GM12878 (cell line): ENCODE measurements at regions not wholly inside any gene's neighbourhood (a gene's known extent, or its start where the extent isn't known, plus 50 kb on each side); places are given as distances from the start of the nearest gene placed in this dataset.

Experiments
- ATAC-seq: fragments of 200-7000 bp; cut with Tn5 transposase; 3 replicates; pipeline ENCODE4 v1.9.1; 2020; ENCODE audit warnings: mild to moderate bottlenecking, moderate library complexity
- BruUV-seq: library from RNA; stranded (reverse); fragments of 400-500 nt; replicated peaks from 2 replicates; lab custom pipeline; 2021; lab: Mats Ljungman, UMichigan
- CTCF ChIA-PET: fragments of 300-600 bp; sonication (Branson Sonifier 250); formaldehyde crosslinking; extraction: SDS; loops from one replicate; lab custom pipeline; 2021; ENCODE audit warnings: inconsistent platforms; lab: Yijun Ruan, JAX
- POLR2A ChIA-PET: fragments of 350-600 bp; formaldehyde crosslinking; extraction: SDS; loops from one replicate; lab custom pipeline; 2021; ENCODE audit warnings: inconsistent platforms; lab: Charles Lee
- RAD21 ChIA-PET: fragments of 300-600 bp; sonication (Branson Sonifier 250); formaldehyde crosslinking; loops from one replicate; lab custom pipeline; 2023; ENCODE audit warnings: antibody characterized with exemption; ENCODE audit not compliant: unreplicated experiment; lab: Charles Lee
- SMC1A ChIA-PET: fragments of 300-600 bp; sonication (Branson Sonifier 250); formaldehyde crosslinking; loops from one replicate; lab custom pipeline; 2023; ENCODE audit not compliant: unreplicated experiment, uncharacterized antibody; lab: Charles Lee
- DNase-seq: peaks from one replicate; pipeline ENCODE4 v3.0.0-alpha.2; 2011; ENCODE audit warnings: low read depth, low spot score
- FAIRE-seq: peaks from 3 replicates; lab custom pipeline; 2011; peaks lifted over from hg19 to GRCh38; lab: Jason Lieb, UNC
- H2AFZ ChIP-seq: 2 replicates; pipeline ENCODE4 v1.6.0; 2011; ENCODE audit warnings: low read depth, low read length, control low read depth; ENCODE audit not compliant: control insufficient read depth
- H3K27ac ChIP-seq: 2 replicates; pipeline ENCODE4 v1.5.1; 2011; ENCODE audit warnings: control low read depth; ENCODE audit not compliant: control insufficient read depth, insufficient read depth
- H3K27me3 ChIP-seq, 2 experiments: replicated peaks in 1 of 2; 2 replicates each; pipeline versions ENCODE4 v1.6.0 to v1.6.1; 2011; ENCODE audit warnings: low read length in 1 of 2; ENCODE audit not compliant: control insufficient read depth in 2 of 2, insufficient read depth in 2 of 2
- H3K36me3 ChIP-seq, 2 experiments: 2 replicates each; pipeline ENCODE4 v1.5.1; 2011; ENCODE audit warnings: low read length in 1 of 2; ENCODE audit not compliant: control insufficient read depth in 2 of 2, insufficient read depth in 2 of 2
- H3K4me1 ChIP-seq: 2 replicates; pipeline ENCODE4 v1.6.1; 2011; ENCODE audit warnings: mild to moderate bottlenecking, low read length, moderate library complexity, mixed read lengths; ENCODE audit not compliant: control insufficient read depth, insufficient read depth
- H3K4me2 ChIP-seq: 2 replicates; pipeline ENCODE4 v1.6.0; 2011; ENCODE audit warnings: control low read depth; ENCODE audit not compliant: control insufficient read depth, insufficient read depth
- H3K4me3 ChIP-seq: fragments of 200-600 bp; sonication (generic); 2 replicates; pipeline ENCODE4 v1.5.1; 2016
- H3K79me2 ChIP-seq: 2 replicates; pipeline ENCODE4 v1.6.0; 2011; ENCODE audit warnings: low read length; ENCODE audit not compliant: control insufficient read depth, insufficient read depth
- H3K9ac ChIP-seq: 2 replicates; pipeline ENCODE4 v1.8.0; 2011; ENCODE audit warnings: low read length, control low read depth, mixed read lengths; ENCODE audit not compliant: control insufficient read depth, insufficient read depth
- H3K9me3 ChIP-seq: replicated peaks from 3 replicates; pipeline ENCODE4 v1.5.1; 2011; ENCODE audit warnings: mild to moderate bottlenecking, low read length; ENCODE audit not compliant: control insufficient read depth, insufficient read depth
- H4K20me1 ChIP-seq: 2 replicates; pipeline ENCODE4 v1.6.0; 2011; ENCODE audit not compliant: control insufficient read depth, insufficient read depth
- CHD4 ChIP-seq: fragments of 200-600 bp; sonication (generic); IDR thresholded peaks from 2 replicates; pipeline ENCODE4 v1.6.1; 2016; ENCODE audit warnings: mild to moderate bottlenecking
- LARP7 ChIP-seq: fragments of 450-650 bp; IDR thresholded peaks from 2 replicates; pipeline ENCODE4 v1.6.1; 2017; ENCODE audit warnings: mild to moderate bottlenecking
- NR2F1 ChIP-seq: fragments of 450-650 bp; conservative IDR thresholded peaks from 2 replicates; pipeline ENCODE4 v1.6.1; 2017; ENCODE audit warnings: mild to moderate bottlenecking
- WGBS: methylation state at CpG from one replicate; pipeline ENCODE4 v1.1.6; 2016; ENCODE audit warnings: low lambda C conversion rate; ENCODE audit not compliant: insufficient replicate concordance, insufficient coverage; ENCODE audit errors: missing lambda C conversion rate; 5-methylcytosine and 5-hydroxymethylcytosine counted together
- in situ Hi-C: fragments of 300-500 bp; cut with MboI; formaldehyde crosslinking; loops from 9 replicates; pipeline ENCODE4 v1.14.3; 2018; ENCODE audit warnings: mixed read lengths
- intact Hi-C: fragments of 100-400 bp; cut with micrococcal nuclease; formaldehyde crosslinking; loops from one replicate; pipeline ENCODE4 v1.14.2; 2022; ENCODE audit not compliant: unreplicated experiment
- TF ChIP-seq, protein P1 (sequence below): fragments of 450-650 bp; IDR thresholded peaks from 2 replicates; pipeline ENCODE4 v1.6.1; 2018; ENCODE audit warnings: borderline replicate concordance, mild to moderate bottlenecking; ENCODE audit not compliant: partially characterized antibody

DNA sequence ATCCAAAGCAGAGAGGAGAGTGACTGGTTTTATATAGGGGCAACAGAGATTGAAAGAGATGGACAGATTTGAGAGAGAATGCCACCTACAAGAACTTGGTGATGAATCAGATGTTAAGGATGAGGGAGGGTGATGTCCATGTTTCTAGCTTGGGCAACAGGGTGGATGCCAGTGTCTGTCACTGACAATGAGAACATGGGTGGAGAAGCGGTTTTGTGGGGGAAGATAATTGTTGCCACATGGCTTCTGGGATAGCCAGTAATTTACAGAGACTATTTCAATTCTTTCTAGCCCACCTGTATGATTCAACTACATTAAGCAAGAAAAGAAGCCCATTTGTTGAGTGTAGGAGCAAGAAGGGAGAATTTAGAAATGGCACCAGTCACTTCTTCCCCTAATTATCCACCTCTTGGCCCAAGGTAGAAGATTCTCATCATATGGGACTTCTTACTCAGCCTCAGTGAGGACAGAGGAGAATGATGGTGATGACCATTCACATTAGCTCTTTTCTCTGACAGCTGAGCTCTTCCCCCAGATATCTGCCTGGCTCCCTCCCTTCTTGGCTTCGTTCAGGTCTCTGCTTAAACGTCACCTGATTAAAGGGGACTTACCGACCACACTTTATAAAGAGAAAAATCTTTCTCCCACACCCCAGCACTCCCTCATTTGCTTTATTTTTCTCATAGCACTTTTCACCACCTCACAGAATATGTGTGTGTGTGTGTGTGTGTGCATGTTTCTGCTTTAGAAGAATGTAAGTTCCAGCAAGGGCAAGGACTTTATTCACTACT is 117.8 kb downstream of the DUSP6 start:
- ATAC-seq (no peak), DNase-seq (no peak), FAIRE-seq (no peak)
- intact Hi-C loops: no loop called here
- no TSS peak for BruUV-seq
- no peak overlapping the region for H3K9ac ChIP-seq
- 27% methylated on average over 4 of the region's 4 CpGs for WGBS
- H3K36me3 ChIP-seq: no peaks in the 10 kb centered on the region
- ChIA-PET POLR2A (interaction anchor here (0.7 kb wide), 1 partner anchor 14 kb away, joined by 4 read pairs; no protein-coding TSS in a partner anchor), CTCF (interaction anchor here (0.9 kb wide), 1 partner anchor 48 kb away, joined by 3 read pairs; no protein-coding TSS in a partner anchor), RAD21 (no interaction called here), SMC1A (interaction anchor here (1.4 kb wide), 1 partner anchor 12 kb away, joined by 3 read pairs; no protein-coding TSS in a partner anchor)
- H3K4me2 ChIP-seq: no peak overlapping the region
- TF ChIP-seq CHD4 (no peak), NR2F1 (no peak), LARP7 (no peak)
- TF ChIP-seq, protein P1, sequence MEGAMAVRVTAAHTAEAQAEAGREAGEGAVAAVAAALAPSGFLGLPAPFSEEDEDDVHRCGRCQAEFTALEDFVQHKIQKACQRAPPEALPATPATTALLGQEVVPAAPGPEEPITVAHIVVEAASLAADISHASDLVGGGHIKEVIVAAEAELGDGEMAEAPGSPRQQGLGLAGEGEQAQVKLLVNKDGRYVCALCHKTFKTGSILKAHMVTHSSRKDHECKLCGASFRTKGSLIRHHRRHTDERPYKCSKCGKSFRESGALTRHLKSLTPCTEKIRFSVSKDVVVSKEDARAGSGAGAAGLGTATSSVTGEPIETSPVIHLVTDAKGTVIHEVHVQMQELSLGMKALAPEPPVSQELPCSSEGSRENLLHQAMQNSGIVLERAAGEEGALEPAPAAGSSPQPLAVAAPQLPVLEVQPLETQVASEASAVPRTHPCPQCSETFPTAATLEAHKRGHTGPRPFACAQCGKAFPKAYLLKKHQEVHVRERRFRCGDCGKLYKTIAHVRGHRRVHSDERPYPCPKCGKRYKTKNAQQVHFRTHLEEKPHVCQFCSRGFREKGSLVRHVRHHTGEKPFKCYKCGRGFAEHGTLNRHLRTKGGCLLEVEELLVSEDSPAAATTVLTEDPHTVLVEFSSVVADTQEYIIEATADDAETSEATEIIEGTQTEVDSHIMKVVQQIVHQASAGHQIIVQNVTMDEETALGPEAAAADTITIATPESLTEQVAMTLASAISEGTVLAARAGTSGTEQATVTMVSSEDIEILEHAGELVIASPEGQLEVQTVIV: no peak
- no peak overlapping the region for H3K27ac ChIP-seq
- no peak overlapping the region for H2AFZ ChIP-seq
- H3K79me2 ChIP-seq: no peaks in the 10 kb centered on the region
- no peaks in the 10 kb centered on the region for H3K27me3 ChIP-seq
- no peaks in the 10 kb centered on the region for H4K20me1 ChIP-seq
- H3K4me3 ChIP-seq: no peak overlapping the region
- in situ Hi-C loops: no loop called here
- no peaks in the 10 kb centered on the region for H3K4me1 ChIP-seq
- H3K9me3 ChIP-seq: no peaks in the 10 kb centered on the region
